Liver (tissue), 8 donors: ENCODE measurements at regions not wholly inside any gene's neighbourhood (a gene's known extent, or its start where the extent isn't known, plus 50 kb on each side); places are given as distances from the start of the nearest gene placed in this dataset.

Experiments used
- DNase-seq: peaks from one replicate; pipeline ENCODE4 v3.0.0-alpha.2; 2017; ENCODE audit warnings: low spot score
- H3K27ac ChIP-seq, 2 donors: one replicate each; pipeline ENCODE4 v1.7.0; 2013; ENCODE audit warnings: inconsistent platforms in 2 of 2, low read length in 2 of 2, control low read depth in 1 of 2, low read depth in 1 of 2, mild to moderate bottlenecking in 1 of 2
- H3K27me3 ChIP-seq, 4 donors: one replicate each; pipeline versions ENCODE4 v1.6.1 to v1.7.0; 2013; ENCODE audit warnings: low read length in 3 of 4, inconsistent platforms in 1 of 4, mild to moderate bottlenecking in 1 of 4, moderate library complexity in 1 of 4; ENCODE audit not compliant: control insufficient read depth in 4 of 4, insufficient read depth in 4 of 4
- H3K36me3 ChIP-seq, 4 donors: one replicate each; pipeline versions ENCODE4 v1.6.1 to v1.7.0; 2013; ENCODE audit warnings: low read length in 3 of 4, mild to moderate bottlenecking in 3 of 4, low read depth in 1 of 4, moderate library complexity in 1 of 4; ENCODE audit not compliant: control insufficient read depth in 4 of 4, insufficient read depth in 3 of 4
- H3K4me1 ChIP-seq, 4 donors: one replicate each; pipeline versions ENCODE4 v1.6.1 to v1.7.0; 2013; ENCODE audit warnings: low read length in 3 of 4, mild to moderate bottlenecking in 3 of 4, moderate library complexity in 1 of 4; ENCODE audit not compliant: control insufficient read depth in 4 of 4, insufficient read depth in 4 of 4
- H3K4me3 ChIP-seq, 3 donors: one replicate each; pipeline versions ENCODE4 v1.6.1 to v1.7.0; 2013; ENCODE audit warnings: low read length in 3 of 3, control low read depth in 1 of 3, low read depth in 1 of 3, mild to moderate bottlenecking in 1 of 3
- H3K9ac ChIP-seq, 2 donors: one replicate each; pipeline ENCODE4 v1.7.0; 2013; ENCODE audit warnings: low read length in 2 of 2, mild to moderate bottlenecking in 2 of 2, moderate library complexity in 2 of 2, control low read depth in 1 of 2, low read depth in 1 of 2
- H3K9me3 ChIP-seq, 4 donors: one replicate each; pipeline versions ENCODE4 v1.6.1 to v1.7.0; 2013; ENCODE audit warnings: low read length in 3 of 4; ENCODE audit not compliant: control insufficient read depth in 4 of 4
- EGR1 ChIP-seq, 2 donors: IDR thresholded peaks; 2 replicates each; pipeline ENCODE4 v1.6.1; 2016 to 2018; ENCODE audit warnings: antibody characterized with exemption in 2 of 2, low read depth in 2 of 2
- FOXA1 ChIP-seq: IDR thresholded peaks from 2 replicates; pipeline ENCODE4 v1.6.1; 2016; ENCODE audit warnings: antibody characterized with exemption
- FOXA2 ChIP-seq: IDR thresholded peaks from 2 replicates; pipeline ENCODE4 v1.6.1; 2016; ENCODE audit warnings: antibody characterized with exemption
- GABPA ChIP-seq, 2 donors: IDR thresholded peaks in 1 of 2; conservative IDR thresholded peaks in 1 of 2; 2 replicates each; pipeline ENCODE4 v1.6.1; 2016; ENCODE audit warnings: antibody characterized with exemption in 2 of 2, mild to moderate bottlenecking in 1 of 2, moderate library complexity in 1 of 2
- HNF4A ChIP-seq, 2 donors: conservative IDR thresholded peaks; 2 replicates each; pipeline ENCODE4 v1.6.1; 2016; ENCODE audit warnings: antibody characterized with exemption in 2 of 2, mild to moderate bottlenecking in 2 of 2
- HNF4G ChIP-seq: IDR thresholded peaks from 2 replicates; pipeline ENCODE4 v1.6.1; 2016; ENCODE audit warnings: antibody characterized with exemption
- JUND ChIP-seq, 2 donors: IDR thresholded peaks; 2 replicates each; pipeline ENCODE4 v1.6.1; 2016; ENCODE audit warnings: antibody characterized with exemption in 2 of 2
- NR2F2 ChIP-seq: IDR thresholded peaks from 2 replicates; pipeline ENCODE4 v1.6.1; 2016; ENCODE audit warnings: antibody characterized with exemption
- RAD21 ChIP-seq, 2 donors: IDR thresholded peaks; 2 replicates each; pipeline ENCODE4 v1.6.1; 2016; ENCODE audit warnings: antibody characterized with exemption in 2 of 2, mild to moderate bottlenecking in 2 of 2
- RXRA ChIP-seq, 2 donors: IDR thresholded peaks; 2 replicates each; pipeline ENCODE4 v1.6.1; 2017 to 2018; ENCODE audit warnings: antibody characterized with exemption in 2 of 2, mild to moderate bottlenecking in 1 of 2
- SP1 ChIP-seq: IDR thresholded peaks from 2 replicates; pipeline ENCODE4 v1.6.1; 2018; ENCODE audit warnings: antibody characterized with exemption, mild to moderate bottlenecking
- TAF1 ChIP-seq: conservative IDR thresholded peaks from 2 replicates; pipeline ENCODE4 v1.6.1; 2016; ENCODE audit warnings: antibody characterized with exemption, mild to moderate bottlenecking
- YY1 ChIP-seq: IDR thresholded peaks from 2 replicates; pipeline ENCODE4 v1.6.1; 2016; ENCODE audit warnings: antibody characterized with exemption, mild to moderate bottlenecking
- WGBS: extraction: QIAGEN DNeasy Blood & Tissue Kit; methylation state at CpG from one replicate; pipeline ENCODE4 v1.1.7; 2013; 5-methylcytosine and 5-hydroxymethylcytosine counted together
- TF ChIP-seq, protein P1 (sequence below): IDR thresholded peaks from 2 replicates; pipeline ENCODE4 v1.6.1; 2016; ENCODE audit warnings: antibody characterized with exemption
- TF ChIP-seq, protein P2 (sequence below): fragments of 150-350 bp; IDR thresholded peaks from 2 replicates; pipeline ENCODE4 v1.5.1; 2017; ENCODE audit warnings: improper control_type of control experiment, low read depth, low read length; ENCODE audit not compliant: missing input control
- TF ChIP-seq, protein P3 (sequence below): IDR thresholded peaks from 2 replicates; pipeline ENCODE4 v1.6.1; 2016; ENCODE audit warnings: antibody characterized with exemption, mild to moderate bottlenecking
- TF ChIP-seq, protein P4 (sequence below): IDR thresholded peaks from 2 replicates; pipeline ENCODE4 v1.6.1; 2016; ENCODE audit warnings: antibody characterized with exemption
- TF ChIP-seq, protein P5 (sequence below): IDR thresholded peaks from 2 replicates; pipeline ENCODE4 v1.6.1; 2016; ENCODE audit warnings: antibody characterized with exemption
- donor health status: healthy.
- donor health status: healthy.
- donor health status: healthy.
- donor health status: healthy.
- donor health status: healthy.

DNA sequence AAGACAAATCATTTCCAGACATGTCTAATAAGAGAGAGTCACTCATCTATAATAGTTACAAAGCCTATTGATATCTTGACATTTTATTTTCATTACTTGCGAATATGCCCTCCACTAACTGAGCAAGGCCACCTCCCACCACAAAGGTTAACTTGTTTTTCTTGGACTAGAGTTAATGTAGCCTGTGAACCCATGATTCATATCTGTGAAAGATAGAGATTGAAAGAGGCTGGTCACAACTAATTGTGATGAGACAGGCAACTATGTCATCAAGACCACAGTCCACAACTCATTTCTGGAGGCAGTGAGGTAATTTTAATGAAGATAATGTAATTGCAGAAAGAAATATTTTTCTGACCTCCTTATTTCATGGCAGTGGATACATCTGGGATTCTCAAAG lies 491.8 kb upstream of the TPK1 start:
- peaks cover 0 to 2% (median 0%) of the 10 kb centered on the region in 4 donors for H3K27me3 ChIP-seq
- H3K27ac ChIP-seq: no peak overlapping the region
- H3K4me1 ChIP-seq: no peaks in the 10 kb centered on the region
- no peaks in the 10 kb centered on the region for H3K9me3 ChIP-seq
- no peak overlapping the region for H3K4me3 ChIP-seq
- H3K36me3 ChIP-seq: no peaks in the 10 kb centered on the region
- TF ChIP-seq, protein P1, sequence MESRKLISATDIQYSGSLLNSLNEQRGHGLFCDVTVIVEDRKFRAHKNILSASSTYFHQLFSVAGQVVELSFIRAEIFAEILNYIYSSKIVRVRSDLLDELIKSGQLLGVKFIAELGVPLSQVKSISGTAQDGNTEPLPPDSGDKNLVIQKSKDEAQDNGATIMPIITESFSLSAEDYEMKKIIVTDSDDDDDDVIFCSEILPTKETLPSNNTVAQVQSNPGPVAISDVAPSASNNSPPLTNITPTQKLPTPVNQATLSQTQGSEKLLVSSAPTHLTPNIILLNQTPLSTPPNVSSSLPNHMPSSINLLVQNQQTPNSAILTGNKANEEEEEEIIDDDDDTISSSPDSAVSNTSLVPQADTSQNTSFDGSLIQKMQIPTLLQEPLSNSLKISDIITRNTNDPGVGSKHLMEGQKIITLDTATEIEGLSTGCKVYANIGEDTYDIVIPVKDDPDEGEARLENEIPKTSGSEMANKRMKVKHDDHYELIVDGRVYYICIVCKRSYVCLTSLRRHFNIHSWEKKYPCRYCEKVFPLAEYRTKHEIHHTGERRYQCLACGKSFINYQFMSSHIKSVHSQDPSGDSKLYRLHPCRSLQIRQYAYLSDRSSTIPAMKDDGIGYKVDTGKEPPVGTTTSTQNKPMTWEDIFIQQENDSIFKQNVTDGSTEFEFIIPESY: no peak
- TF ChIP-seq RXRA (IDR thresholded peaks at IDR 0.05) (no peak), NR2F2 (no peak), RAD21 (IDR thresholded peaks at IDR 0.05) (no peak), EGR1 (IDR thresholded peaks at IDR 0.05; ENCODE audit: low read depth in 2 of 2) (no peak), HNF4G (no peak), JUND (IDR thresholded peaks at IDR 0.05) (no peak), HNF4A (conservative IDR thresholded peaks at IDR 0.05) (no peak), TAF1 (no peak), SP1 (no peak), FOXA1 (no peak), GABPA (IDR thresholded peaks at IDR 0.05 in 1 of 2, conservative IDR thresholded peaks at IDR 0.05 in 1 of 2) (no peak), FOXA2 (no peak), YY1 (no peak)
- TF ChIP-seq, protein P2, sequence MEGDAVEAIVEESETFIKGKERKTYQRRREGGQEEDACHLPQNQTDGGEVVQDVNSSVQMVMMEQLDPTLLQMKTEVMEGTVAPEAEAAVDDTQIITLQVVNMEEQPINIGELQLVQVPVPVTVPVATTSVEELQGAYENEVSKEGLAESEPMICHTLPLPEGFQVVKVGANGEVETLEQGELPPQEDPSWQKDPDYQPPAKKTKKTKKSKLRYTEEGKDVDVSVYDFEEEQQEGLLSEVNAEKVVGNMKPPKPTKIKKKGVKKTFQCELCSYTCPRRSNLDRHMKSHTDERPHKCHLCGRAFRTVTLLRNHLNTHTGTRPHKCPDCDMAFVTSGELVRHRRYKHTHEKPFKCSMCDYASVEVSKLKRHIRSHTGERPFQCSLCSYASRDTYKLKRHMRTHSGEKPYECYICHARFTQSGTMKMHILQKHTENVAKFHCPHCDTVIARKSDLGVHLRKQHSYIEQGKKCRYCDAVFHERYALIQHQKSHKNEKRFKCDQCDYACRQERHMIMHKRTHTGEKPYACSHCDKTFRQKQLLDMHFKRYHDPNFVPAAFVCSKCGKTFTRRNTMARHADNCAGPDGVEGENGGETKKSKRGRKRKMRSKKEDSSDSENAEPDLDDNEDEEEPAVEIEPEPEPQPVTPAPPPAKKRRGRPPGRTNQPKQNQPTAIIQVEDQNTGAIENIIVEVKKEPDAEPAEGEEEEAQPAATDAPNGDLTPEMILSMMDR: no peak
- TF ChIP-seq, protein P3, sequence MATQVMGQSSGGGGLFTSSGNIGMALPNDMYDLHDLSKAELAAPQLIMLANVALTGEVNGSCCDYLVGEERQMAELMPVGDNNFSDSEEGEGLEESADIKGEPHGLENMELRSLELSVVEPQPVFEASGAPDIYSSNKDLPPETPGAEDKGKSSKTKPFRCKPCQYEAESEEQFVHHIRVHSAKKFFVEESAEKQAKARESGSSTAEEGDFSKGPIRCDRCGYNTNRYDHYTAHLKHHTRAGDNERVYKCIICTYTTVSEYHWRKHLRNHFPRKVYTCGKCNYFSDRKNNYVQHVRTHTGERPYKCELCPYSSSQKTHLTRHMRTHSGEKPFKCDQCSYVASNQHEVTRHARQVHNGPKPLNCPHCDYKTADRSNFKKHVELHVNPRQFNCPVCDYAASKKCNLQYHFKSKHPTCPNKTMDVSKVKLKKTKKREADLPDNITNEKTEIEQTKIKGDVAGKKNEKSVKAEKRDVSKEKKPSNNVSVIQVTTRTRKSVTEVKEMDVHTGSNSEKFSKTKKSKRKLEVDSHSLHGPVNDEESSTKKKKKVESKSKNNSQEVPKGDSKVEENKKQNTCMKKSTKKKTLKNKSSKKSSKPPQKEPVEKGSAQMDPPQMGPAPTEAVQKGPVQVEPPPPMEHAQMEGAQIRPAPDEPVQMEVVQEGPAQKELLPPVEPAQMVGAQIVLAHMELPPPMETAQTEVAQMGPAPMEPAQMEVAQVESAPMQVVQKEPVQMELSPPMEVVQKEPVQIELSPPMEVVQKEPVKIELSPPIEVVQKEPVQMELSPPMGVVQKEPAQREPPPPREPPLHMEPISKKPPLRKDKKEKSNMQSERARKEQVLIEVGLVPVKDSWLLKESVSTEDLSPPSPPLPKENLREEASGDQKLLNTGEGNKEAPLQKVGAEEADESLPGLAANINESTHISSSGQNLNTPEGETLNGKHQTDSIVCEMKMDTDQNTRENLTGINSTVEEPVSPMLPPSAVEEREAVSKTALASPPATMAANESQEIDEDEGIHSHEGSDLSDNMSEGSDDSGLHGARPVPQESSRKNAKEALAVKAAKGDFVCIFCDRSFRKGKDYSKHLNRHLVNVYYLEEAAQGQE: no peak
- TF ChIP-seq, protein P4, sequence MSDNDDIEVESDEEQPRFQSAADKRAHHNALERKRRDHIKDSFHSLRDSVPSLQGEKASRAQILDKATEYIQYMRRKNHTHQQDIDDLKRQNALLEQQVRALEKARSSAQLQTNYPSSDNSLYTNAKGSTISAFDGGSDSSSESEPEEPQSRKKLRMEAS: no peak
- TF ChIP-seq, protein P5, sequence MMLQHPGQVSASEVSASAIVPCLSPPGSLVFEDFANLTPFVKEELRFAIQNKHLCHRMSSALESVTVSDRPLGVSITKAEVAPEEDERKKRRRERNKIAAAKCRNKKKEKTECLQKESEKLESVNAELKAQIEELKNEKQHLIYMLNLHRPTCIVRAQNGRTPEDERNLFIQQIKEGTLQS: no peak
- no peak overlapping the region for H3K9ac ChIP-seq
- no peak for DNase-seq
- WGBS: 74% methylated on average over 1 of the region's 1 CpG

DNA sequence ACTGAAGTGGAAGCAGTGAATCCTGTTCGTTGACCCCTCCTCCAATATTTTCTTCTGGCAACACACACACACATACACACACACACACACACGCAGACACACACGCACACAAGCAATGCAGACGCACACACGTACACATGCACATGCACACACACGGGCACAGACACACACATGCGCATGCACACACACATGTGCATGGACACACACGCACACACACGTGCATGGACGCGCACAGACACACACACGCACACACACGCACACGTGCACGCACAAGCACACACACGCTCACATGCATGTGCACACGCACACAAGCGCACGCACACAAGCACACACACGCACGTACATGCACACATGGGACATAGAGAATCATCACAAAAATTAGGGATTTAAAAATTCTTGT lies 488.2 kb upstream of the TPK1 start:
- Histone ChIP-seq H3K9ac (no peak overlapping the region), H3K4me3 (no peak overlapping the region), H3K27me3 (peaks cover 0 to 2% (median 0%) of the 10 kb centered on the region in 4 donors), H3K27ac (no peak overlapping the region), H3K4me1 (no peaks in the 10 kb centered on the region), H3K9me3 (no peaks in the 10 kb centered on the region), H3K36me3 (no peaks in the 10 kb centered on the region)
- WGBS: 89% methylated on average over 21 of the region's 21 CpGs
- DNase-seq: no peak
- TF ChIP-seq GABPA (IDR thresholded peaks at IDR 0.05 in 1 of 2, conservative IDR thresholded peaks at IDR 0.05 in 1 of 2) (no peak), RXRA (IDR thresholded peaks at IDR 0.05) (no peak), FOXA2 (no peak), EGR1 (IDR thresholded peaks at IDR 0.05; ENCODE audit: low read depth in 2 of 2) (no peak), RAD21 (IDR thresholded peaks at IDR 0.05) (no peak), TAF1 (no peak), SP1 (no peak), NR2F2 (no peak), FOXA1 (no peak), HNF4G (no peak)
- TF ChIP-seq, protein P2: no peak
- TF ChIP-seq, protein P1: no peak
- TF ChIP-seq, protein P5: no peak
- TF ChIP-seq, protein P4: no peak
